ENCODE measurements at regions not wholly inside any gene's neighbourhood (a gene's known extent, or its start where the extent isn't known, plus 50 kb on each side); places are given as distances from the start of the nearest gene placed in this dataset.

DNA sequence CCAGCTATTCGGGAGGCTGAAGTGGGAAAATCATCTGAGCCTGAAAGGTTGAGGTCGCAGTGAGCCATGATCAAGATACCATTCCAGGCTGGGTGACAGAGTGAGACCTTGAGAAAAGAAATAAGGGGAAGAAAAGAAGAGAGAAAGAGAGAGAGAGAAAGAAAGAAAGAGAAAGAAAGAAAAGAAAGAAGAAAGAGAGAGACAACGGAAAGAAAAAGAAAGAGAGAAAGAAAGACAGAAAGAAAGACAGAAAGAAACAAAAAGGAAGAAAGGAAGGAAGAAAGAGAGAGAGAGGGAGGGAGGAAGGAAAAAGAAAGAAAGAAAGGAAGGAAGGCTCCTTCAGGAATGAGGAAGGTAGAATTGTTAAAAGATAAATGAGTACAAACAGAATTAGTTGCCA is 84.5 kb downstream of the RPL22L1 start:
- WGBS, 2 donors = 86 to 91% methylated on average over 3 of the region's 3 CpGs
- DNase-seq (no peak), ATAC-seq (ENCODE audit: insufficient read depth, low FRiP score) (no peak)
- TF ChIP-seq, protein P1, sequence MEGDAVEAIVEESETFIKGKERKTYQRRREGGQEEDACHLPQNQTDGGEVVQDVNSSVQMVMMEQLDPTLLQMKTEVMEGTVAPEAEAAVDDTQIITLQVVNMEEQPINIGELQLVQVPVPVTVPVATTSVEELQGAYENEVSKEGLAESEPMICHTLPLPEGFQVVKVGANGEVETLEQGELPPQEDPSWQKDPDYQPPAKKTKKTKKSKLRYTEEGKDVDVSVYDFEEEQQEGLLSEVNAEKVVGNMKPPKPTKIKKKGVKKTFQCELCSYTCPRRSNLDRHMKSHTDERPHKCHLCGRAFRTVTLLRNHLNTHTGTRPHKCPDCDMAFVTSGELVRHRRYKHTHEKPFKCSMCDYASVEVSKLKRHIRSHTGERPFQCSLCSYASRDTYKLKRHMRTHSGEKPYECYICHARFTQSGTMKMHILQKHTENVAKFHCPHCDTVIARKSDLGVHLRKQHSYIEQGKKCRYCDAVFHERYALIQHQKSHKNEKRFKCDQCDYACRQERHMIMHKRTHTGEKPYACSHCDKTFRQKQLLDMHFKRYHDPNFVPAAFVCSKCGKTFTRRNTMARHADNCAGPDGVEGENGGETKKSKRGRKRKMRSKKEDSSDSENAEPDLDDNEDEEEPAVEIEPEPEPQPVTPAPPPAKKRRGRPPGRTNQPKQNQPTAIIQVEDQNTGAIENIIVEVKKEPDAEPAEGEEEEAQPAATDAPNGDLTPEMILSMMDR (IDR thresholded peaks at IDR 0.05; ENCODE audit: control extremely low read depth, extremely low read depth) = no peak
- Histone ChIP-seq H3K27me3 (ENCODE audit: control insufficient read depth in 3 of 3, insufficient read depth in 3 of 3, low read length in 2 of 3) (no peaks in the 10 kb centered on the region), H3K4me1 (ENCODE audit: control insufficient read depth in 5 of 5, insufficient read depth in 5 of 5, low read length in 5 of 5) (no peaks in the 10 kb centered on the region), H3K27ac (ENCODE audit: low read depth in 1 of 2, low read length in 1 of 2) (no peak overlapping the region), H3K4me3 (no peak overlapping the region), H3K36me3 (ENCODE audit: control insufficient read depth in 4 of 4, insufficient read depth in 4 of 4, low read length in 4 of 4) (no peaks in the 10 kb centered on the region), H3K9ac (ENCODE audit: insufficient read depth in 1 of 2, low read length in 2 of 2) (no peak overlapping the region), H3K9me3 (ENCODE audit: control insufficient read depth in 4 of 4, insufficient read depth in 3 of 4, low read length in 3 of 4) (no peaks in the 10 kb centered on the region)

DNA sequence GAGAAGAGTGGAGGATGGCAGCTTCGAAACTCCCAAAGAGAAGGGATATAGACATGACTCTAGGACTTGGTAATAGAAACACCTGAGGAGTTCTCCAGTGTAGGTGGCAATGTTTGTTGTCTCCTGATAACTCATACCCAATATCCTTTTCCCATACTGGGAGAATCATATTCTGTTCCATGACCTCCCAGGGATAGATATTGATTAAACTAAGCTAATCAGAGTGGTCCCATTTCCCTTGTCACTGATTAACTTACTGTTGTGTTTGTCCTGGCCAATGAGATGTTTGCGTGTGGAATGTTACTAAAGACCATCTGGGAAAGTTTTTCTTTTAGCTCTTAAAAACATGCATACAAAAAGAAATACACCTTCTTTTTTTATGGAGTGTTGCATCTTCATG is 85.6 kb downstream of the RPL22L1 start:
- TF ChIP-seq, protein P1 (IDR thresholded peaks at IDR 0.05; ENCODE audit: control extremely low read depth, extremely low read depth) = no peak
- H3K36me3 ChIP-seq (ENCODE audit: control insufficient read depth in 4 of 4, insufficient read depth in 4 of 4, low read length in 4 of 4) = no peaks in the 10 kb centered on the region
- no peak overlapping the region for H3K27ac ChIP-seq (ENCODE audit: low read depth in 1 of 2, low read length in 1 of 2)
- no peaks in the 10 kb centered on the region for H3K27me3 ChIP-seq (ENCODE audit: control insufficient read depth in 3 of 3, insufficient read depth in 3 of 3, low read length in 2 of 3)
- H3K9ac ChIP-seq (ENCODE audit: insufficient read depth in 1 of 2, low read length in 2 of 2) = no peak overlapping the region
- ATAC-seq (ENCODE audit: insufficient read depth, low FRiP score) (no peak), DNase-seq (no peak)
- no peaks in the 10 kb centered on the region for H3K9me3 ChIP-seq (ENCODE audit: control insufficient read depth in 4 of 4, insufficient read depth in 3 of 4, low read length in 3 of 4)
- no peaks in the 10 kb centered on the region for H3K4me1 ChIP-seq (ENCODE audit: control insufficient read depth in 5 of 5, insufficient read depth in 5 of 5, low read length in 5 of 5)
- no peak overlapping the region for H3K4me3 ChIP-seq
- 90 to 93% methylated on average over 2 of the region's 2 CpGs for WGBS, 2 donors

DNA sequence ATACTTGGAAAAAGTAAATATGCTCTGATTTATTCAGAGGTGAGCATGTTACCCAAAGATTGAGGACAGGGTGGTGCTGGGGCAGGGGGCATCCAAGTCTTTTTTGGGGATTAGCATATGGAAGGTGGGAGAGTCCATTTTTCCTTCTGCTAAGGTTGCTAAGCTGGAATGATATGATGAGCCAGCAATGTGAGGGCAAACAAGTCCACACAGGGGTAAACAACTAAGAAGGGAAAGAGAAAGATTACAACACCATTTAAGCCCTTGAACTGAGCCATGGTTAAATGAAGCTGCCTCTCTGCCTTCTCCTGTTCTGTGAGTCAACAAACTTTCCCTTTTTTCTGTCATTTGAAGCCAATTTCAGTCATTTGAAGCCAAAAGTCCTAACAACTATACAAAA is 89.0 kb downstream of the RPL22L1 start:
- Histone ChIP-seq H3K4me3 (no peak overlapping the region), H3K4me1 (ENCODE audit: control insufficient read depth in 5 of 5, insufficient read depth in 5 of 5, low read length in 5 of 5) (no peaks in the 10 kb centered on the region), H3K27ac (ENCODE audit: low read depth in 1 of 2, low read length in 1 of 2) (no peak overlapping the region), H3K9me3 (ENCODE audit: control insufficient read depth in 4 of 4, insufficient read depth in 3 of 4, low read length in 3 of 4) (peaks cover 0 to 4% (median 0%) of the 10 kb centered on the region in 4 donors), H3K27me3 (ENCODE audit: control insufficient read depth in 3 of 3, insufficient read depth in 3 of 3, low read length in 2 of 3) (no peaks in the 10 kb centered on the region), H3K36me3 (ENCODE audit: control insufficient read depth in 4 of 4, insufficient read depth in 4 of 4, low read length in 4 of 4) (no peaks in the 10 kb centered on the region), H3K9ac (ENCODE audit: insufficient read depth in 1 of 2, low read length in 2 of 2) (no peak overlapping the region)
- no peak for ATAC-seq (ENCODE audit: insufficient read depth, low FRiP score)
- TF ChIP-seq, protein P1 (IDR thresholded peaks at IDR 0.05; ENCODE audit: control extremely low read depth, extremely low read depth) = no peak
- no peak for DNase-seq

DNA sequence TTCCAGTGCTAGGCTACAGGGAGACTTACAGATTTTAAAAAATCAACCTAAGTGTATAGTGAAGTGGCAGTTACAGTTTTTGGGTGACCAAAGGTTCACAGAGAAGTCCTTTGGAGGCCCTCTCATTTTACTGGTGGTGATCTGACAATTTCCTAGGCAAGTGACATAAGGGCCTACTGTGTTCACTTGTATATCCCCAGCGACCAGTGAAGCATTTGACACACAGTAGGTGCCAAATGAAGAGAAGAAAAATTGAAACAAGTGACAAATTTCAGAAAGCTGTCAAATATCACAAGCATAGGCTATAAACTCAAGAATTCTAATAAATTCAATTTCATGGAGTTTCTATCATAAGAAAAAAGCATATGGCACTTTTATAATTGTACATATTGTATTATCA is 89.5 kb downstream of the RPL22L1 start:
- ATAC-seq (ENCODE audit: insufficient read depth, low FRiP score) (no peak), DNase-seq (no peak)
- TF ChIP-seq, protein P1 (IDR thresholded peaks at IDR 0.05; ENCODE audit: control extremely low read depth, extremely low read depth) = no peak
- Histone ChIP-seq H3K4me3 (no peak overlapping the region), H3K4me1 (ENCODE audit: control insufficient read depth in 5 of 5, insufficient read depth in 5 of 5, low read length in 5 of 5) (no peaks in the 10 kb centered on the region), H3K27ac (ENCODE audit: low read depth in 1 of 2, low read length in 1 of 2) (no peak overlapping the region), H3K27me3 (ENCODE audit: control insufficient read depth in 3 of 3, insufficient read depth in 3 of 3, low read length in 2 of 3) (no peaks in the 10 kb centered on the region), H3K36me3 (ENCODE audit: control insufficient read depth in 4 of 4, insufficient read depth in 4 of 4, low read length in 4 of 4) (no peaks in the 10 kb centered on the region), H3K9me3 (ENCODE audit: control insufficient read depth in 4 of 4, insufficient read depth in 3 of 4, low read length in 3 of 4) (peaks cover 0 to 4% (median 0%) of the 10 kb centered on the region in 4 donors), H3K9ac (ENCODE audit: insufficient read depth in 1 of 2, low read length in 2 of 2) (no peak overlapping the region)
- WGBS, 2 donors = 59 to 63% methylated on average over 1 of the region's 1 CpG
